ENCODE measurements at regions not wholly inside any gene's neighbourhood (a gene's known extent, or its start where the extent isn't known, plus 50 kb on each side); places are given as distances from the start of the nearest gene placed in this dataset.

GRCh38 chr13:64369121-64369520 lies 2861.0 kb downstream of the PCDH9 start:
- TF ChIP-seq CTCF (IDR thresholded peaks at IDR 0.05; ENCODE audit: borderline replicate concordance, insufficient read depth, low read depth, low read length) = no peak
- no peak overlapping the region for H3K4me3 ChIP-seq (ENCODE audit: low read depth, low read length)

GRCh38 chr13:64362564-64362963 lies 2867.6 kb downstream of the PCDH9 start:
- TF ChIP-seq CTCF (IDR thresholded peaks at IDR 0.05; ENCODE audit: borderline replicate concordance, insufficient read depth, low read depth, low read length) = no peak
- H3K4me3 ChIP-seq (ENCODE audit: low read depth, low read length) = no peak overlapping the region

GRCh38 chr13:64347664-64348063 lies 2882.5 kb downstream of the PCDH9 start:
- TF ChIP-seq CTCF (IDR thresholded peaks at IDR 0.05; ENCODE audit: borderline replicate concordance, insufficient read depth, low read depth, low read length) = no peak
- no peak overlapping the region for H3K4me3 ChIP-seq (ENCODE audit: low read depth, low read length)

GRCh38 chr13:64339373-64340063 lies 2890.6 kb downstream of the PCDH9 start:
- no peak for TF ChIP-seq CTCF (IDR thresholded peaks at IDR 0.05; ENCODE audit: borderline replicate concordance, insufficient read depth, low read depth, low read length)
- H3K4me3 ChIP-seq (ENCODE audit: low read depth, low read length) = no peak overlapping the region

- TF ChIP-seq CTCF (IDR thresholded peaks at IDR 0.05; ENCODE audit: borderline replicate concordance, insufficient read depth, low read depth, low read length) = no peak
Observed at GRCh38 chr13:64338671-64339070, 2891.5 kb downstream of the PCDH9 start.

GRCh38 chr13:64333888-64334287 lies 2896.2 kb downstream of the PCDH9 start:
- no peak for TF ChIP-seq CTCF (IDR thresholded peaks at IDR 0.05; ENCODE audit: borderline replicate concordance, insufficient read depth, low read depth, low read length)
- H3K4me3 ChIP-seq (ENCODE audit: low read depth, low read length) = no peak overlapping the region

More at GRCh38 chr13:64338671-64339070, 2891.5 kb downstream of the PCDH9 start:
- H3K4me3 ChIP-seq (ENCODE audit: low read depth, low read length) = no peak overlapping the region

GRCh38 chr13:64332048-64332447 lies 2898.1 kb downstream of the PCDH9 start:
- no peak for TF ChIP-seq CTCF (IDR thresholded peaks at IDR 0.05; ENCODE audit: borderline replicate concordance, insufficient read depth, low read depth, low read length)
- H3K4me3 ChIP-seq (ENCODE audit: low read depth, low read length) = no peak overlapping the region
